Testis (tissue), 2 donors: ENCODE measurements at regions not wholly inside any gene's neighbourhood (a gene's known extent, or its start where the extent isn't known, plus 50 kb on each side); places are given as distances from the start of the nearest gene placed in this dataset.

Source experiments
- DNase-seq: peaks from one replicate; pipeline ENCODE4 v3.0.0-alpha.2; 2019
- H3K27ac ChIP-seq, 2 donors: fragments of 200-600 bp; sonication (generic); one replicate each; pipeline ENCODE4 v1.5.1; 2019
- H3K27me3 ChIP-seq: fragments of 200-600 bp; sonication (generic); one replicate; pipeline ENCODE4 v1.5.1; 2019
- H3K36me3 ChIP-seq: fragments of 200-600 bp; sonication (generic); one replicate; pipeline ENCODE4 v1.5.1; 2017; ENCODE audit warnings: low read depth; ENCODE audit errors: missing control alignments
- H3K4me1 ChIP-seq: fragments of 200-600 bp; sonication (generic); one replicate; pipeline ENCODE4 v1.5.1; 2019
- H3K4me3 ChIP-seq, 2 donors: fragments of 200-600 bp; sonication (generic); one replicate each; pipeline ENCODE4 v1.5.1; 2017 to 2019
- H3K9me3 ChIP-seq: fragments of 200-600 bp; sonication (generic); one replicate; pipeline ENCODE4 v1.5.1; 2017
- POLR2A ChIP-seq: fragments of 450-650 bp; IDR thresholded peaks from one replicate; pipeline ENCODE4 v1.6.1; 2017; ENCODE audit warnings: antibody characterized with exemption, mild to moderate bottlenecking, moderate library complexity
- WGBS, 2 donors: methylation state at CpG; one replicate each; pipeline ENCODE4 v1.1.5; 2018; 5-methylcytosine and 5-hydroxymethylcytosine counted together
- intact Hi-C: fragments of 100-400 bp; cut with DNase I; formaldehyde crosslinking; loops from one replicate; pipeline ENCODE4 v1.15.1; 2023; ENCODE audit warnings: low total_unique reads
- TF ChIP-seq, protein P1 (sequence below), 3 experiments: fragments of 450-650 bp in 2 of 3; fragments of 200-600 bp in 1 of 3; sonication (generic) in 1 of 3; IDR thresholded peaks; one replicate each; pipeline ENCODE4 v1.5.1; 2016 to 2019; ENCODE audit warnings: antibody characterized with exemption in 3 of 3, mild to moderate bottlenecking in 2 of 3, moderate library complexity in 1 of 3

DNA sequence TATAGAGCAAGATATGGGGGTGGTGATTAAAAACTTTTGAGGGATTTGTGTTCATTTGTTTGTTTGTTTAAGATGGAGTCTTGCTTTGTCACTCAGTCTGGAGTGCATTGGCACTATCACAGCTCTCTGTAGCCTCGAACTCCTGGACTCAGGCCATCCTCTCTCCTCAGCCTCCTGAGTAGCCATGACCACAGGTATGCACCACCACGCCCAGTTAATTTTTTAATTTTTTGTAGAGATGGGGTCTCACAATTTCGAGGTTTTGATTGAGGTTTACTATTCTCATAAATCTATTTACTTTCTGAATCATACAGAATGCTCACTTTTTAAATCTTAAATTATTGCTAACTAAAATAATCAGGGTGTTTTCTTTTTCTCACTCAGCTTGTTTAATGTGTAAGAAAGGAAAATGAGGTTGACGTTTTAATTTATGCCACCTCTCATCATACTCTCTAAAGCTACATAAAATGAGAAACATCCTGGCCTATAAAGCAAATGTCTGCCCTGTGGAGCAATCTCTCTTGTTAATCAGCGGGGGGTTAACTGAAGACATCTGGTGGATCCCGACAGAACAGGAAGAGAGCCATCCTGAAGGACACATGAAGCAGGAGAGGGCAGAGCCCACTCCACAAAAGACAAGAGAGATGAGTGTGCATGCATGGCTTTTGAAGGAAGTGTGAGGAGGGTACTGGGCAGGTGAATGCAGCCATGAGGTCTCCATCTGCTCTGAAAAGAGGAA, 589.1 kb upstream of the SLC8A1 start:
- no peak for DNase-seq
- intact Hi-C loops = no loop called here
- Histone ChIP-seq H3K36me3 (no peaks in the 10 kb centered on the region), H3K27ac (no peak overlapping the region), H3K4me1 (no peaks in the 10 kb centered on the region), H3K9me3 (no peaks in the 10 kb centered on the region), H3K4me3 (no peak overlapping the region), H3K27me3 (no peaks in the 10 kb centered on the region)
- whole genome bisulfite sequencing, 2 donors = 83 to 85% methylated on average over 6 of the region's 6 CpGs
- TF ChIP-seq POLR2A = no peak
- TF ChIP-seq, protein P1, sequence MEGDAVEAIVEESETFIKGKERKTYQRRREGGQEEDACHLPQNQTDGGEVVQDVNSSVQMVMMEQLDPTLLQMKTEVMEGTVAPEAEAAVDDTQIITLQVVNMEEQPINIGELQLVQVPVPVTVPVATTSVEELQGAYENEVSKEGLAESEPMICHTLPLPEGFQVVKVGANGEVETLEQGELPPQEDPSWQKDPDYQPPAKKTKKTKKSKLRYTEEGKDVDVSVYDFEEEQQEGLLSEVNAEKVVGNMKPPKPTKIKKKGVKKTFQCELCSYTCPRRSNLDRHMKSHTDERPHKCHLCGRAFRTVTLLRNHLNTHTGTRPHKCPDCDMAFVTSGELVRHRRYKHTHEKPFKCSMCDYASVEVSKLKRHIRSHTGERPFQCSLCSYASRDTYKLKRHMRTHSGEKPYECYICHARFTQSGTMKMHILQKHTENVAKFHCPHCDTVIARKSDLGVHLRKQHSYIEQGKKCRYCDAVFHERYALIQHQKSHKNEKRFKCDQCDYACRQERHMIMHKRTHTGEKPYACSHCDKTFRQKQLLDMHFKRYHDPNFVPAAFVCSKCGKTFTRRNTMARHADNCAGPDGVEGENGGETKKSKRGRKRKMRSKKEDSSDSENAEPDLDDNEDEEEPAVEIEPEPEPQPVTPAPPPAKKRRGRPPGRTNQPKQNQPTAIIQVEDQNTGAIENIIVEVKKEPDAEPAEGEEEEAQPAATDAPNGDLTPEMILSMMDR (IDR thresholded peaks at IDR 0.05) = no peak

DNA sequence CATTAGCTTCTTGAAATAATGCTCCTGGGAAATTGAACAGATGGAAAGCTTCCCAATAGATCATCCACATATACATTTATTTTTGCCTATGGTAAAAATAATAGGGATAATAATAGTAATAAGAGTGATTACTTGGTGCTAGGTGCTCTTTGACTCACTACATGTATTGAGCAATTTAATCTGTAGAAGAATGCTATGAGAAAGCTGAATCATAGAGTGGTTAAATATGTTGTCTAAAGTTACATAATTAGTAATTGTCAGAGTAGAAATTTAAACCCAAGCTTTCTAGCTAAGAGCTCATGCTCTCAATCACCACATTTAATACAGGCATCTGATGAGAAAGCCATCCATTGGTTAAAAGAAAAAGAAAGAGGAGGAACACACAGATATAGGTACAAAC, 590.5 kb upstream of the SLC8A1 start:
- no peaks in the 10 kb centered on the region for H3K36me3 ChIP-seq
- H3K4me1 ChIP-seq = no peaks in the 10 kb centered on the region
- DNase-seq = no peak
- no peak overlapping the region for H3K4me3 ChIP-seq
- H3K27me3 ChIP-seq = no peaks in the 10 kb centered on the region
- no peak overlapping the region for H3K27ac ChIP-seq
- intact Hi-C loops = no loop called here
- TF ChIP-seq, protein P1 (IDR thresholded peaks at IDR 0.05) = no peak
- TF ChIP-seq POLR2A = no peak
- no peaks in the 10 kb centered on the region for H3K9me3 ChIP-seq

DNA sequence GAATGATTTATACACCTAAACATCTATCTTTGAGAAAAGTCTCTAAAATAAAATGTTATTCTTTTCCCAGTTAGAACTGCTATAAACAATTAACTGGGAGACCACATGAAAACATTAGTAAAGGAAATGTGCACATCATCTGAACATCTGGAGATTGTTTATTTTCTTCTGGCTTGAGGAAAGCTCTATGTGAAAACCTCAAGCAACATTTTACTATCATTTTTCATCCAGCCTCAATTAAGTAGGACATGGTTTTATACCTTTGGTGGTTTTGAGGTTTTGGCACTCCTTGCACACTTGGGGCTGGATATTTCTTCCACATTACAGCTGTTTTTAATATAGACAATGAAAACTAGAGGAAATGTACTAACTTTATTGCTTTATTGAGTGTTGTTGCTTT, 609.5 kb upstream of the SLC8A1 start:
- no peak for DNase-seq
- no peaks in the 10 kb centered on the region for H3K4me1 ChIP-seq

DNA sequence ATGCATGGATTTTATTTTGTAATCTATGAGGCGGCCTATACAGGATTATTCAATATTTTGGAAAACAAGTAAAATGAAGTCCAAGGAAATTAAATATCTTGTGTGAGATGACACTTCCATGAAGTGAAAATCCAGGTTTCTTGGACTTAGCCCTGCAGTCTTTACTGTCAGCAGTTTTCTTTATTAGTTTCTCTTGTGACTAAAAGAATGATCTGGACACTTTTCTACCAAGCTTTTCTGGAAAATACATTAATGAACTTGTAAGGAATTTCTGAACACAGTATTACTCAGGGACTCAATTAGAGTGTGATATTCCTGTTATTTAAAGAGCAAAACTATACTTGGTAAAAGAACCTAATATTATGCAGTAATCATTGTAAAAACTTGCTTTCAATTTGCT, 610.4 kb upstream of the SLC8A1 start:
- Histone ChIP-seq H3K36me3 (no peaks in the 10 kb centered on the region), H3K4me3 (no peak overlapping the region), H3K27me3 (no peaks in the 10 kb centered on the region), H3K27ac (no peak overlapping the region), H3K4me1 (no peaks in the 10 kb centered on the region), H3K9me3 (no peaks in the 10 kb centered on the region)
- intact Hi-C loops = no loop called here
- WGBS, 2 donors = 92 to 96% methylated on average over 1 of the region's 1 CpG
- DNase-seq = no peak
- TF ChIP-seq, protein P1 (IDR thresholded peaks at IDR 0.05) = no peak
- TF ChIP-seq POLR2A = no peak

More for the DNA sequence above, 609.5 kb upstream of the SLC8A1 start:
- no peaks in the 10 kb centered on the region for H3K36me3 ChIP-seq
- no peak overlapping the region for H3K27ac ChIP-seq
- no peak overlapping the region for H3K4me3 ChIP-seq
- no peaks in the 10 kb centered on the region for H3K9me3 ChIP-seq
- intact Hi-C loops = no loop called here
- no peaks in the 10 kb centered on the region for H3K27me3 ChIP-seq
- TF ChIP-seq POLR2A = no peak
- TF ChIP-seq, protein P1 (IDR thresholded peaks at IDR 0.05) = no peak

DNA sequence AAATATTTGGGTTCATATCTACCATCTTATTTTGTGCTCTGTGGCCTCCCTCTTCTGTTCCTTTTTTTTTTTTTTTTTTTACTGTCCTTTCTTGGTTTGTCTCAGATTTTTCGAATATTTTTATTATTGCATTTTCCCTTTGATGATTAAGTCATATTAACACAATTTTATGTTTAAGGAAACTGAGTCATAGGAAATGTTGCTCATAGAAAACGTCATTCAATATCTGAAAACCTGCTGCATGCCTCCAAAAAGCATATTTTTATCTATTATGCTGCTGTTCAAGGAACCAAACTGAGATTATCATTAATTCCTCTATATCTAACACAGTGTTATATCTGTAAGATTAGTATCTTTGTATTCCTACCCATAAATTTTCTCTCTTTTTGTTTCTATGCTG, 614.3 kb upstream of the SLC8A1 start:
- no peak for DNase-seq
- Histone ChIP-seq H3K27me3 (no peaks in the 10 kb centered on the region), H3K9me3 (no peaks in the 10 kb centered on the region), H3K27ac (no peak overlapping the region), H3K36me3 (no peaks in the 10 kb centered on the region), H3K4me1 (no peaks in the 10 kb centered on the region), H3K4me3 (no peak overlapping the region)
- TF ChIP-seq, protein P1 (IDR thresholded peaks at IDR 0.05) = no peak
- no peak for TF ChIP-seq POLR2A
- WGBS, 2 donors = 75 to 81% methylated on average over 2 of the region's 2 CpGs
- intact Hi-C loops = no loop called here
